CD4-positive, alpha-beta T cell treated with Interleukin-12 subunit alpha and Interleukin-12 subunit beta, for 1 hour (primary cell): ENCODE measurements at regions not wholly inside any gene's neighbourhood (a gene's known extent, or its start where the extent isn't known, plus 50 kb on each side); places are given as distances from the start of the nearest gene placed in this dataset.

Source experiments
- DNase-seq: peaks from one replicate; pipeline ENCODE4 v3.0.0-alpha.2; 2020

DNA sequence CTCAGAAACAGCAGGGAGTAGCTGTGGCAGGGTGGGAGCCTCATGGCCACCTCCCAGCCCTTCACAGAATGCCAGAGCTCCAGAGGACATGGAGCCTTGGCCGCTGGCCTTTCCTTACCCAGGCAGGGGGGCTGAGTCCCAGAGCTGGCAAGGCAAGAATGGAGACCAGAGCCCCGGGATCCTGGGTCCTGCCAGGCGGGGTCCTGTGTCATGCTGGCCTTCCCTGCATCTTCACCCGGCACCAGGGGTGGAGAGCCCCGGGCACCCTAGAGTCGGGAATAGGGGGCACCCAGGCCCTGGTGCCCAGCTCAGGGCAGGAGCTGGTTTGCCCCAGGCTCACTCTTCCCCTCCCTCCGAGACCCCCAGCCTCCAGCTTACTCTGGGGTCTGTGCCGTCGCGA is 519.9 kb downstream of the TBC1D22A start:
- DNase-seq, result no peak

DNA sequence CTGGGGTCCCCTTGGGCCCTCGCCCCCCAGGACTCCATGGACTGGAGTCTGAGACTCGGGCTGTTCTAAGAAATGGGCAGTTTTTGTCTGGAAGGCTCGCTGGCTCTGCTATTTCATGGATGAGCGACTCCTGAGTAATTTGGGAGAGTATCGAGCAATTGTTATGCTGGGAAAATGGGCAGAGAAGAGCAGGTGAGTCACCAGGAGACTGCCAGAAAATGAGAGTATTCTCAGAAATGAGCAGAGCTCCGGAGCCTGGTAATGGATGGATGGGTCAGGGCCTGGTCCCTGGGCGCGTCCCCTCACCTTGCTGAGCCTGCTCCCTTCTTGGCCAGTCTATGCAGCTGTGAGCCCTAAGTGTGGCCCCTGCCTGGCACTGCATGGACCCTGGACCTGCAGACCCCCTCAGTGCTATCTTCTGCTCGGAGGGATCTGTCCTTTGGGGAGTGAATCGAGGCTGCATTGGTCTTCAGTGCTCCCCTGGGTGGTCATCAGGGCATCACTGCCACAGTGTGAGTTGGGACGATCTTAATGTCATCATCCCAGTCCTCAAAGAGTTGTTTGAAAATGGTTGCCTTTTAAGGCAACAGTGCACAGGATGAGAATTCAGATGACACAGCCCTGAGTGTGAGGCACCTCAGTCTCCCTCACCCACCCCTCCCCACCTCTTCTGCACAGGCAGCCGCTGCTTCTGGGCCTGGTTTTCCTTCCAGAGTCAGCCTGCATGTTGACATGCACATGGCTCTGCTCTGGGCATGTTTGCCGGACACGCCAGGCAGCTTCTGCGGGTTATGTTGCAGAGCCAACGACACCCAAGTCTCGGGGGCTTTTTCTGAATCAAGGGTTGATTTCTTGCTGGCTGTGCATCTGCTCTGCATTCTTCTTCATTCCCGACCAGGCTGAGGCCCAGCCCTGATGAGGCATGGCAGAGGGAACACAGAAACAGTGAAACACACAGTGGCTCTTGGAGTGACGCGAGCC is 519.0 kb downstream of the TBC1D22A start:
- DNase-seq, result no peak

DNA sequence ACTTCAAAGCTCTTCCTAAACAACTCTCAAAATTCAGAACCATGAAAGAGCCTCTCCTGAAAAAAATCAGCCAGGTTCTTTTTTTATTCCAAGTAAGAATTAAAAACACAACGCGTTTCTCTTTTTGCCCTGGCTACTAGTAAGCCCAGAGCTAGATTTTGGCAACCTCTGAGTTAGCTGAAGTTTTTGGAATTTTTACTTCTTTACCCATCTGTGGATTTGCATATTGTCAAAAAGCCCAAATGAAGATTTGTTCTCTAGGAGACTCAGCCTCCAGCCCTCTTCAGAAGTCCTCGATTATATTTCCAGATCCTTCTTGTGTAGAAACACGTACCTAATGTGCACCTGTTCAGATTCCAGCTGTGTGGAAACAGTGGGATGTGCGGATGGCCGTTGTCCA is 517.9 kb downstream of the TBC1D22A start:
- no peak for DNase-seq

DNA sequence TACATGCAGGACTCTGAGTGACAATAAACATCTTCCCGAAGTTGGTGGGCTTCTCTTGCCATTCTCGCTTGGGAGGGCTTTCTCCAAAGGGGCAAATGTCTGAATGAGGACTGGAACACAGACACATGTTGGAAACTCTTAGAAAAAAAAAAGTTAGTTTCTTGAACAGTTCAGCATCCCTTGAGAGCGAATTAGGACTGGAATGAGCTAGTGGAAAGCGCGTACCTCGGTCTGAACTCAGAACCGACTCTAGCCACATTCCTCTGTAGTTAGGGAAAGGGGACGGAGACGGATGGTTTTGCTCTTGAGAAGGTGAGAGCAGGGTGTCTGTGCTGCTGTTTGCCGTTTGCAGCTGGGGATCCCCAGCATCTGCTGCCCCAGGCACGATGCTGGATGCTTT is 517.3 kb downstream of the TBC1D22A start:
- no peak for DNase-seq

DNA sequence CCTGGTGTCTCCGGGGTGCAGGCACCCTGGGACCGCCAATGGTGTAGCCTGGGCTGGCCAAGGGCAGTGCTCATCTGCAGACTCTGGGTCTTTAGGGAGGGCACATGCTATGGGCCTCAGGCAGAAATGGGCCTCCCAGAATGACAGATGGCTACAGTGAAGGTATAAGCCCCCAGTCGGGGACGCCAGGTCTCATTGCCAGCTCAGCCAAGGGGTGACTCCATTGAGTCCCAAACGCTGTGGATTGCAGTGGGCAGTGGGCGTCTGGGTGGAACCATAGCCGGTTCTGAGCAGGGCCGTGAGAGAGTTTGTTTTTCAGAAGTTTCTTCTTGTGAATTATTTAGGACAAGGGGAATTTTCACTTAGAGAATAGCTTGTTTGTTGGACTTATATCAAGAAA is 516.9 kb downstream of the TBC1D22A start:
- no peak for DNase-seq

DNA sequence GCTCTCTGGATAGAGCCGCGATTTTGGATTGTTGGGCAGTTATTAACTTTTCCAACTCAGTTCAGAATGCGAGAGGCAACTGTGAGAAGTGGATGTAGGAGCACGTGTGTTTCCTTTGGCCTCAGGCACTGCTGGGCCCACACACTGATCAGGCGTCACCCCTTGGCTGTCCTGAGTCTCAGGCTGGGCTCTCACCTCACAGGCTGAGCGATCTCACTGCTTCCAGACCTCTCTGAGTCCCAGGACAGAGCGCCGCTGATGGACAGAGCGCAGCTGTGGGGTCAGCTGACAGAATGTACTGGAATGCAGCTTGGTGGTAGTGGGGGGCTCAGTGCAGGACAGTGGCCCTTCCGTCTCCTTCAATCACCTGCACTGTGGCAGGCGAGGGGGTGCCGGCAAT is 516.2 kb downstream of the TBC1D22A start:
- no peak for DNase-seq

DNA sequence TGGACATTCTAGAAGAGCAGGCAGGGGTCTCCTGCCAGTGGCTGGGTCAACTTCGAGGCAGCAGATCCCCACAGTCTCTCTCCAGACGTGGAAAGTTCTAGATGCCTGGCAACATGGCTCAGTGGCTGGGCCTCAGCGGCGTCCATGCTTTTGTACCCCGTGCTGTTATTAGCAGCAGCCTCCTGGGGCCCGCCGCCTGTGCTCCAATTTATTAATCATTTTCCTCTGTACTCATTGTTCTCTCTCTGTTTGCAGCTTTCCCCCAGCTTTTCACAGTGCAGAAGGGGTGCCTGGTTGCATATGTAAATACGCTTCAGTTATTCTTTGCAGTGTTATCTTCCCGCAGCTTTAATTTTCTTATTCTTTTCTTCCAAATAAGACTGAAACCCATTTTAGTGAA is 515.1 kb downstream of the TBC1D22A start:
- no peak for DNase-seq

DNA sequence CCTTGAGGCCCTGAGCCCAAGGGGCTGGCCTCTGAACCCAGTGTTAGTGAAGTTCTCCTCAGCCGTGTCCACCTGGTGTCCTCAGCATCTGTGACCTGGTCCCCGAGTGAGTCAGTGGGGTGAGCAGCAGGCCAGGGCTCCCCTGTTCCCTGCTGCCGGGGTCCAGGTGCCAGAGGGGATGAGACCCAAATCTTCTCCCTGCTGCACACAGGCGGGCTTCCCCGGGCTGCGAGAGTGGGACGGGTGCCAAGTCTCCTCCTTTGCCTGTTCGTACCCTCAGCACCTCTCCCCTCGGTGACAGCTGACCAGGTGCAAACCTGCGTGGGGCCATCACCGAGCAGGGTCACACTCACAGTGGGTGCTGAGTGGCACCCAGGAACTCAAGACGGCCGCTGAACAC is 514.5 kb downstream of the TBC1D22A start:
- no peak for DNase-seq

DNA sequence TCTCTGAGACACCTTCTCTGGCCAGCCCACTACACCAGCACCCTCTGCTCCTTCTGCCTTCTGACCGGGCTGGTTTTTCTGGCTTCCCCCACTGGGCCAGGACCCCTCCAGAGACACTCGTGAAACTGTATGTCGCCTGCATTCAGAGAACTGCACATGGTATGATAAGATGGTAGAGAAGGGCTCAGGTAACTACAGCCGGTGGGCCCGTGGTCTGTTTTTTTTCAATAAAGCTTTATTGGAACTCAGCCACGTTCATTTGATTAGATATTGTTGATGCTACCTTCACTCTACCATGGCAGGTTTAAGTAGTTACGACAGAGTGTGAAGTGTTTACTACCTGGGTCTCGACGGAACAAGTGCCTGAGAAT is 514.0 kb downstream of the TBC1D22A start:
- no peak for DNase-seq

DNA sequence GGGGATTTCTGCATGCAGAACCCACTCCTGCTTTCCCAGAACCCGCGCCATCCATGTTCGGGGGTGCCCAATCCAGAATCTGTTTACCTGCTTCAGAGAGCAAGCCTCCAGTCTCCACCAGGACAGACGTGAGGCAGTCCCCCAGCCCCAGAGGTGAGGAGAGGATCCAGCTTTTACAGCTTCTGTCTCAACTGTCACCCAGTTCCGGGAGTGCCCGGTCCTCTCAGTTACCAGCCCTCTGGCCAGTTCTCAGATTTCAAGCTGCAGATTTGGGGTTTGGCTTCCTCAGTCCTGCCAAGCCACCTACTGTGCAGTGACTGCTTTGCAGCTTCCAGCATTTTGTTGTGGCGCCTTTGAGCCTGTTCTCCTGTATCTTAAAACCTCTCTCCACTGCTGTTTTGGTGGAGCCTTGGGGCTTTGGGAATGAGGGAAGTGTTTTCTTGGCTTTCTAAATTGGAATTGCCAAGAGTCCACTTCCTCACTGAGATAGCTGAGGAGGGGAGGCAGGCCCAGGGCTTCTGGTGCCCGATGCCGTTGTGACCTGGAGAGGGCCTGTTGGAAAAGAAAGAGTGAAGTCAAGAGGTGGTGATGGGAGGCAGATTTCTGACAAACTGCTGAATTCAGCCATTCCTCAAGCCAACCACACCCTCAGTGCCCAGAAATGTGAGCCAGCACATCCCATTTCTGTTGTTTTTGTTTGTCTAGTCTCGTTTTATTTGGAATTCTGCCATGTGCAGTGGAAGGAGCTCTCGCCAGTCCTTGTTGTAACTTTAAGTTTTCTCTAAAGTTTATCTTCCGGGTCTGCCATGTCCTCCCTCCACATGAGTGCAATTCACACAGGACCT is 513.4 kb downstream of the TBC1D22A start:
- DNase-seq, result no peak

DNA sequence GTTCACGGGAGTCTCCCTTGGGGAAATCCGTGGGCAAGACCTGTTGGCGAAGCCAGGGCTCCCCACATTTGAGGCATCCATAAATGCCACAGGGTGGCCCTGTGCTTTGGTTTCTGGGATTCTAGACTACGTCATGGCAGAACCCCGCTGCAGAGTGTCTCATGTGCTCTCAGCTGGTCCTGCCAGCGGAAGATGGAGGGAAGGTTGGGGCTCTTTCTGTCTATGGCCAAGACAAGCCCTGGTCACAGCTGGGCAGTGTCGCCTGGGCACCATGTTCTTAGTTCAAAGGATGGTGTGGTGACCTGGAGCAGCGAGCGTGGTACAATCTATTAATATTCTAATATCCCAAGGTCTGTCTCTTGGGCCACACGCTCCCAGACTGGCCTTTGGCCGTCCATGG is 511.7 kb downstream of the TBC1D22A start:
- DNase-seq, result no peak

DNA sequence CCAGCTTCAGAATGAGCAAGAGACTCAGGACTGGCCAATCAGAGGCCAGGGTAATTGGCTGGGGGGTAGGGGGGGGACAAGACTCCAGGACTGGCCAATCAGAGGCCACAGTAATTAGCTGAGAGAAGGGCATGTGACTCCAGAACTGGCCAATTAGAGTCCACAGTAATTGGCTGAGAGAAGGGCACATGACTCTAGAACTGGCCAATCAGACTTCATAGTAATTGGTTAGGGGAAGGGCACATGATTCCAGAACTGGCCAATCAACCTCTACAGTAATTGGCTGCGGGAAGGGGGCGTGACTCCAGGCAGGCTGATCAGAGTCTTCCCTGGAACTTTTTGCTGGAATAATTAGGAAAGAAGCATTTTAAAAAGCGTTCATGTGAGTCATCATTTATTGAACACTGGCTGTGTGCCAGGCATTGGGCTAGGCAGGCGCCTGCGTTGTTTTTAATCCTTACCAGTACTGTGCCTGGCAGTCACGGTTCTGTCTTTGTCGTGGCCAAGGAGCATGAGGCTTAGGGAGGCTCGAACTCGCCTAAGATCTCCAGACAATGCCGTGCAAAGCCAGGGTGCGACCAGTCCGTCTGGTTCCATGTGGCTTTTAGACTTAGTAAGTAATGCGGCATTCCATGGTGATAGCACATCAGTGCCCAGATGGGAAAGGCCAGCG is 508.1 kb downstream of the TBC1D22A start:
- no peak for DNase-seq

DNA sequence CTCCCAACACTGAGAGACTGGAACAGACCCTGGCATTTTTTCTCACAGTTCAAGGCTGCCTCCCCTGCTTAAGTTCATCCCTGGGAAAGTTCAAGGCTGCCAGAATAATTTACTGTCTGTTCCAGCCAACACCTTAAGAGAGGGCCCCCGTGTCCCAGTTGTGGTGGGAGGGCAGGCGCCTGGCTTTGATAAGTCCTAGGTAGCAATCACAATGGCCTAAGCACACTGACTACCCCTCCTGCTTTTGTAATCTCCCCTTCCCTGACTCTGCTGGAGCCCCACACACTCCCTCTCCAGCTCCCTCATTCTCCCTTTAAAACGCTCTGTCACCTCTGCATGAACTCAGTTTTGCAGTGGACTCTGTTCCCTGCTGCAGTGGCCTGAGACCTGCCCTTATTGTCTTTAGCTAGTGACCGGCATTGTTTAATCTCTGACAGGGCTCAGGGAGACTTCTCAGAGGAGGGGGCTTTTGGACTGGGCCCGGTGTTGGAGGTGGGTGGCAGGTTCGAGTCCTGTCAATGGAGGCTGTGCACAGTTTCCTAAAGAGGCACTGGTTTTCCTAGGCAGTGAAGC is 507.2 kb downstream of the TBC1D22A start:
- no peak for DNase-seq

DNA sequence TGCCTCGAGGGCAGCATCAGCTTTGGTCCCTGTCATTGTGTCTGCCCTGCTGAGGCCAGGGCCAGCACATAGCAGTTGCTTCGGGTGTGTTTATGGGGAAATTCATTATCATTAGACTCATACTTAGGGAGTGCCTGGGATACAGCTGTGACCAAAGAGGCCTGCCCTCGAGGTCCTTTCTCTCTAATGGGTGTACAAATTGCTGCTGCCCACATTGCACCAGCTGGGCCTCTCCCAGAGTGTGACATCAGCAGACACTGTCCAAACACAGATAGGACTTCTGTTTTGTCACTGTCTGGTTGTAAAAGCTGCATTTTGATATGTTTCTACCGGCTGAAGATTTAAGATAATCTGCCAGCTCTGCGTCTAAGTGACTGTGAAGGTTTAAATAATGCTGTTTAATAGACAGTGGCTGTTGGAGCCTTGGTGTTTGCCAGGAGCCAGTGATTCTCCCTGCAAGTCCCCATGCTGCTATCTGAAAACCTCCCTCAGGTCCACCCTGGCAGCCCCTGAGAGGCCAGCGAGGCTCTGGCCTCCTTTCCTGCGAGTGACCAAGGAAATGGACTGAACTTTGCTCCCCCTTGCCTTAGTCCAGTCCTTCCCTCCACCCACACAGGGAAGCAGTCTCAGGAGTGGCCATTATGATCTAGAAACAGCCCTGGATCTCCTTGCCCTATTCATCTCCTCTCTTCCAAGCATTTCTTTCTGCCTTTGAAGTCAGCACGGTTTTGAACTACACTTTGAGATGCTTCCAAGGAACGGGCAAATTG is 505.2 kb downstream of the TBC1D22A start:
- no peak for DNase-seq

DNA sequence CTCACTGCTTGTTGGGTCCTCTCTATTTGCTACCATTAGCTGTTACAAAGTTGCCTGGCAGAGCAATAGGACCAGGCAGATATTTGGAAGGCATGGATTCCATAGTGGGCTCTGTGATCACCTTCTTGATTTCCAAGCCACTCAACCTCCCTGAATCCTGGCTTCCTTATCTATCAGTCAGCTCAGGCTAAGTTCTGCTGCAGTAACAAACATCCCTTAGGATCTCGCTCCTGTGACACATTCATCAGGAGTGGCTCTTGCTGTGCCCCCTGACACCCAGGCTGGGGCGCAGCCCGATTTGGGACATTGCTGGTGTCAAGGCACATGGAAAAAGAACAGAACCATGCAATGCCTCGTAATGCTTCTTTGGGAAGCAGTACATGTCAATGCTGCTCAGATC is 503.9 kb downstream of the TBC1D22A start:
- DNase-seq, result no peak

DNA sequence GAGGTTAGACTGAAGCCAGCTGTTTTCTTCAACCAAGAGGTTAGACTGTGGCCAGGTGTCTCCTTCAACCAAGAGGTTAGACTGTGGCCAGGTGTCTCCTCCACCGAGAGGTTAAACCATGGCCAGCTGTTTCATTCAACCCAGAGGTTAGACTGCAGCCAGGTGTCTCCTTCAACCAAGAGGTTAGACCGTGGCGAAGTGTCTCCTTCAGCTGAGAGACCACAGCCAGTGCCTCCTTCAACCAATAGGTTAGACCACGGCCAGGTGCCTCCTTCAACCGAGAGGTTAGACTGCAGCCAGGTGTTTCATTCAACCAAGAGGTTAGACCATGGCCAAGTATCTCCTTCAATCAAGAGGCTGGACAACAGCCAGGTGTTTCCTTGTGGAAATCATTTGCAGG is 498.1 kb downstream of the TBC1D22A start:
- no peak for DNase-seq

DNA sequence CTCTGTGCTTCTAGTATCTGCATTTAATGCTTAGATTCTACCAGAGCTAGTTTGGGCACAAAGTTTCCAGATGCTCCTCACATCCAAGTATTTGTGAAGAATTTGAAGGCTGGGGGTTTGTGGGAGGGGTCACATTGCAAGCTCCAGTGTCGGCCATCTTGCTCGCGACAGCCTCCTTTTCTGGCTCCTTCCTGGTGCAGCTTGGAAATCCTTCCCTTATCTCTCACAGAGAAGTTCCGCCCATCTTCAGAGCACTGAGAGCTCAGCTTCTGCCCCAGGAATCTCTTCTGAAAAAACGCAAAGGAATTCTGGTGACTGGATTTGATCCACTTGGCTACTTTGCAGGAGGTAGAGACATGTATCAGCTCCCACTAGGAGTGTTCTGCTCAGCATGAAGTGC is 497.5 kb downstream of the TBC1D22A start:
- DNase-seq, result no peak

DNA sequence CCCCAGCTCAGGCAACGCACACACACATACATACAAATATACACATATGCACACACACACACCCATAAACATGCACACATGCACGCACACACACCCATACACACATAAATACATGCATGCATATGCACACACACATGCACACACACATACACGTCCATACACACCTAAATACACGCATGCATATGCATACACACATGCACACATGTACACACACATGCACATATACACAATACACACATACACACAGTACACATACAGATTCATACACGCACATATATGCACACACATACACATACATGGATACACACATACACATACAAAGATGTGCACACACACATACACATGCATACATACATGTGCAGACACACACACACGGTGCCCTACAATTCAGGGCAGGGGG is 496.6 kb downstream of the TBC1D22A start:
- DNase-seq, result no peak

DNA sequence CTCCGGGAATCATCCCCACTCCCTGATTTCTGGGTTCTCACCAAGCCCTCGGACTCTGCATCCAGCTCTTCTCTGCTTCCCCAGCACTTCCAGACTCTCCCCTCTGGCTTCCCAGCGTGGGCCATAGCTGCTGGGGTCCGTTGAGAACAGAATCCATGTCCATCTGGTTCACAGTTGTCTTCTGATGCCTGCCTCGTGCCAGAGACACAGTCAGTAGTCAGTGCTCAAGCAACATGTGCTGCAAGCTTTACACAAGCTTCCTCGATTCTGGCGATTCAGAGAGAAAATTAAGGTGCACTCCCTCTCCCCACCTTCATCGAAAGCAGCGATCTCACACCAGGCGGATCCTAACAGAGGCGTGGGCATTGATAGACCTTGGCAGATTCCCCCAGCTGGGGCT is 495.5 kb downstream of the TBC1D22A start:
- DNase-seq, result no peak

DNA sequence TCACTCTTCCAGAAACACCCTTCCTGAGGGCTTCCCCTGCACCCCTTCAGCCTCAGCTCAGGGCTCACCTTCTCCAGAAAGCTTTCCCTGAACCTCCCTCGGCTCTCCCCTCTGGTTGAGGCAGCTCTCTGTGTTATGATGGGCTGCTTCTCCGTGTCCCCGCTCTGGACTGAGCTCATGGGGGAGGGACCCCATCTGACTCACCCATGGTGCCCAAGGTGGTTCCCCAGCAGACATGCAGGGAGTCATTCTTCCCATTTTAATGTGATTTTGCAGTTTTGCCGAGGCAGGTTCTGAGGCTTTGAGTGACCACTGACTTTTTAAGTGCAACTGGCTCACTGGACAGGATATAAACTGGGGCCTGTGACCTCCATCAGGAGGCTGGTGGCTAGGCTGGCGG is 495.1 kb downstream of the TBC1D22A start:
- no peak for DNase-seq

DNA sequence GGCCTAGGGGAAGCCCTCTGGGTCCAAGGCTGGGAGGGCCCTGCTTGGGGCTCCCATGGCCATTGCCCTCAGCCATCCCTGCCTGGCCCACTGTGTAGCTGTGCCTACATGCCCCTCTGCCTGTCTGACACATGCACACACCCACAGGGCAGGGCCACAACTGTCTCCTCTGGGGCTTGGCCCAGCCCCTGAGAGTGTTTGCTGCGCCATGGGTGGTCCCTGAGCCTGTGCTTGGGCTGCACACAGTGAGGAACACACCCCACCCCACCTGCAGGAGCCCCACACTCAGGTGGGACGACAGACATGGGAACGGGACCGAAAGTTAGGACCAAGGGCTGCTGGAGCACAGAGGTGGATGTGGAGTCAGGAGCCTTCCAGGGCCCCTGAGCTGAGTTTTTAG is 489.5 kb downstream of the TBC1D22A start:
- no peak for DNase-seq

DNA sequence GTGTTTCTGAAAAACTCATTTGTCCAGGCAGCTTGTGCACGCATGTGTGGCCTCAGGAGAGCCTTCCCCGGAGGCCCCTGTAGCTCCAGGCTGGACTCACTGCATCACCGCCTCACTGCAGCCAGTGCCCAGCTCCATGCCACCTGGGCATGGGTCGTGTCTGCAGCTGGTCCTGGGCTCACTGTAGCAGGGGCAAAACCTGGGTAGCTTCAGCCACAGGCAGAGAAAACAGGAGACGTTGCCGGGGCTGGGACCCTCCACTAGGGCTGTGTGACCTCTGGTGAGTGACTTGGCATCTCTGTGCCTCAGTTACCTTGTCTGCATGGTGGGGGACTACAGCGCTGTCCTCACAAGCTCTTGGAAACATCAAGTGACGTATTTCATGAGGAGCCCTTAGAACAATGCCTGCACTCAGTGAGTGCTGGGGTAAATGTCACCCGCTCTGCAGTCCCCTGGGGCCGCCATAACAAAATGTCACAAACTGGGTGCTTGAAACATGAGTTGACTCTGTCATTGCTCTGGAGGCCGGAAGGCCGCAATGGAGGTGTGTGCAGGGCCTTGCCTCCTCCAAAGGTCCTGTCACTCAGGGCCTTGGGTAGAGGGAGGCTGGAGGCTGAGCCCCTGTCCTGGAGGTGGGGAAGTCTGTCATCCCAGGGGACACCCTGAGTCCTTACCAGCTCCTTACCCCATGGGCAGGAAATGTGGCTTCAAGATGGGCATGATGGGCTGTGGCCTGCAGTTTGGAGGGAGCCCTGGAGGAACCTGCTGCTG is 488.7 kb downstream of the TBC1D22A start:
- DNase-seq, result no peak
